ENCODE measurements at regions not wholly inside any gene's neighbourhood (a gene's known extent, or its start where the extent isn't known, plus 50 kb on each side); places are given as distances from the start of the nearest gene placed in this dataset.
A peak's percentile ranks its signal among the peaks of the same experiment; 100 is the strongest.

GRCh38 chr4:85058551-85058950 is 92.1 kb upstream of the WDFY3 start:
- H3K27me3 ChIP-seq (replicated peaks; ENCODE audit: control insufficient read depth, insufficient read depth, low read length), result peaks cover 8% of the 10 kb centered on the region

GRCh38 chr4:85061974-85062373 is 95.5 kb upstream of the WDFY3 start:
- no peaks in the 10 kb centered on the region for H3K4me1 ChIP-seq (ENCODE audit: control insufficient read depth, insufficient read depth, low read length)
- H3K9ac ChIP-seq (ENCODE audit: low read length), result no peak overlapping the region
- DNase-seq (ENCODE audit: low read depth), result no peak

More at GRCh38 chr4:85058551-85058950, 92.1 kb upstream of the WDFY3 start:
- Histone ChIP-seq H3K9me3 (ENCODE audit: control insufficient read depth, low read length) (no peaks in the 10 kb centered on the region), H3K4me1 (ENCODE audit: control insufficient read depth, insufficient read depth, low read length) (no peaks in the 10 kb centered on the region), H3K4me3 (ENCODE audit: low read length) (no peak overlapping the region), H3K9ac (ENCODE audit: low read length) (no peak overlapping the region), H3K36me3 (ENCODE audit: control insufficient read depth, insufficient read depth, low read length, severe bottlenecking) (no peaks in the 10 kb centered on the region)
- no peak for DNase-seq (ENCODE audit: low read depth)

DNA sequence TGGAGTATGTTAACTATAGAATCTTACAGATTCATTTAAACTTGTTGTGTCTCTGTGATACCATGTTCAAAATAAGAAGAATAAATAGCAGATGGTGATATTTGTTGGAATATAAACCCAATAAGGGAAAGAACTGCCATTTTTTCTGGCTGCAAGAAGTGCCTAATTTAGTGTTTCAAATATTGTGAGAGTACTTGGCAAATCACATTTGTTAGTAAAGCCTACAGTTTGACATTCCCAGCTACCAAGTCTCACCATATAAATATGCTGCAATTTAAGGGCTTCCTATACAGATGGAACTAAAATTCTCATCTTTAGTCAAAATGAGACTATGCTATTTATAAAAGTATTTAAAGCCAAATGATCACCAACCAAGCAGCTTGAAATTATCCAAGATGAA is 96.0 kb upstream of the WDFY3 start:
- H3K27me3 ChIP-seq (replicated peaks; ENCODE audit: control insufficient read depth, insufficient read depth, low read length), result no peaks in the 10 kb centered on the region
- H3K4me1 ChIP-seq (ENCODE audit: control insufficient read depth, insufficient read depth, low read length), result no peaks in the 10 kb centered on the region
- no peaks in the 10 kb centered on the region for H3K9me3 ChIP-seq (ENCODE audit: control insufficient read depth, low read length)
- H3K4me3 ChIP-seq (ENCODE audit: low read length), result no peak overlapping the region
- H3K9ac ChIP-seq (ENCODE audit: low read length), result no peak overlapping the region
- DNase-seq (ENCODE audit: low read depth), result no peak
- H3K36me3 ChIP-seq (ENCODE audit: control insufficient read depth, insufficient read depth, low read length, severe bottlenecking), result no peaks in the 10 kb centered on the region

More at GRCh38 chr4:85061974-85062373, 95.5 kb upstream of the WDFY3 start:
- no peaks in the 10 kb centered on the region for H3K36me3 ChIP-seq (ENCODE audit: control insufficient read depth, insufficient read depth, low read length, severe bottlenecking)
- H3K27me3 ChIP-seq (replicated peaks; ENCODE audit: control insufficient read depth, insufficient read depth, low read length), result no peaks in the 10 kb centered on the region
- no peaks in the 10 kb centered on the region for H3K9me3 ChIP-seq (ENCODE audit: control insufficient read depth, low read length)
- no peak overlapping the region for H3K4me3 ChIP-seq (ENCODE audit: low read length)

DNA sequence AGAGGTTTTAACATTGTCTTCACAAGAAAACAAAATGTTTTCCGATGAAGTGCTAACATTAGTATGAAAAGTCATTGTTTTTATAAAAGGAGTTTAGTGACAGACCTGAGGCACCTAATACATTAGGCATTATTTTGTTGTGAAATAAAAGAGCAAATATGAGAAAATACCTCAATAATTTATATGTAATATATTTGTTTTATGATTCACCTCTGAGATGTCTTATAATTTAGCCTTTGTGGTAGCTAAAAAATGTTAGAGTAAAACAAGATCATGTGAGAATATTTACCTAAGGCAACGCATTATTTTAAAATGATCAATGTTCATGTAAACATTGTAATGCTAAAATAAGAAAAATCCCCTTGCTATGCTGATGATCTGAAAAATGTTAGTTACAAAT is 100.9 kb upstream of the WDFY3 start:
- H3K36me3 ChIP-seq (ENCODE audit: control insufficient read depth, insufficient read depth, low read length, severe bottlenecking), result no peaks in the 10 kb centered on the region
- no peak overlapping the region for H3K9ac ChIP-seq (ENCODE audit: low read length)
- no peaks in the 10 kb centered on the region for H3K27me3 ChIP-seq (replicated peaks; ENCODE audit: control insufficient read depth, insufficient read depth, low read length)
- H3K4me1 ChIP-seq (ENCODE audit: control insufficient read depth, insufficient read depth, low read length), result no peaks in the 10 kb centered on the region
- H3K4me3 ChIP-seq (ENCODE audit: low read length), result no peak overlapping the region
- no peak for DNase-seq (ENCODE audit: low read depth)
- H3K9me3 ChIP-seq (ENCODE audit: control insufficient read depth, low read length), result no peaks in the 10 kb centered on the region

- peak; percentile 1 for DNase-seq (ENCODE audit: low read depth)
- Histone ChIP-seq H3K36me3 (ENCODE audit: control insufficient read depth, insufficient read depth, low read length, severe bottlenecking) (no peaks in the 10 kb centered on the region), H3K9me3 (ENCODE audit: control insufficient read depth, low read length) (no peaks in the 10 kb centered on the region), H3K4me1 (ENCODE audit: control insufficient read depth, insufficient read depth, low read length) (peaks cover 5% of the 10 kb centered on the region), H3K27me3 (replicated peaks; ENCODE audit: control insufficient read depth, insufficient read depth, low read length) (no peaks in the 10 kb centered on the region), H3K4me3 (ENCODE audit: low read length) (no peak overlapping the region), H3K9ac (ENCODE audit: low read length) (no peak overlapping the region)
Observed at GRCh38 chr4:85078016-85078415, 111.5 kb upstream of the WDFY3 start.

DNA sequence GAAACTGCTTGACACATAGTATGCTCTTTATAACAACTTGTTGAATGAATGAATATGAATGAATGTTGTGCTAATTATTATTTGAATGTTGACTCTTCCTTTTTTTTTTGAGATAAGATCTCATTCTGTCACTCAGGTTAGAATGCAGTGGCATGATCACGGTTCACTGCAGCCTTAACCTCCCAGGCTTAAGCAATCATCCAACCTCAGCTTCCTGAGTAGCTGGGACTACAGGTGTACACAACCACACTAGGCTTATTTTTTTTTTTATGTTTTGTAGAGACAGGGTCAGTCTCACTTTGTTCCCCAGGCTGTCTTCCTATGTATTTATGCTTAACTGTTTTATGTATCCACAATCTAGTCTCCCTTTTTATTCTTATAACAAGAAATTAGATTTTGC is 114.7 kb upstream of the WDFY3 start:
- Histone ChIP-seq H3K36me3 (ENCODE audit: control insufficient read depth, insufficient read depth, low read length, severe bottlenecking) (no peaks in the 10 kb centered on the region), H3K27me3 (replicated peaks; ENCODE audit: control insufficient read depth, insufficient read depth, low read length) (no peaks in the 10 kb centered on the region), H3K9me3 (ENCODE audit: control insufficient read depth, low read length) (no peaks in the 10 kb centered on the region), H3K9ac (ENCODE audit: low read length) (no peak overlapping the region), H3K4me1 (ENCODE audit: control insufficient read depth, insufficient read depth, low read length) (no peaks in the 10 kb centered on the region), H3K4me3 (ENCODE audit: low read length) (no peak overlapping the region)
- DNase-seq (ENCODE audit: low read depth), result no peak

- Histone ChIP-seq H3K9me3 (ENCODE audit: control insufficient read depth, low read length) (no peaks in the 10 kb centered on the region), H3K27me3 (replicated peaks; ENCODE audit: control insufficient read depth, insufficient read depth, low read length) (no peaks in the 10 kb centered on the region), H3K9ac (ENCODE audit: low read length) (peak overlapping the region; percentile 57), H3K4me1 (ENCODE audit: control insufficient read depth, insufficient read depth, low read length) (no peaks in the 10 kb centered on the region), H3K4me3 (ENCODE audit: low read length) (no peak overlapping the region), H3K36me3 (ENCODE audit: control insufficient read depth, insufficient read depth, low read length, severe bottlenecking) (no peaks in the 10 kb centered on the region)
- peak; percentile 90 for DNase-seq (ENCODE audit: low read depth)
Observed at GRCh38 chr4:85084371-85085094, 118.0 kb upstream of the WDFY3 start.

GRCh38 chr4:85086721-85087120 is 120.2 kb upstream of the WDFY3 start:
- H3K36me3 ChIP-seq (ENCODE audit: control insufficient read depth, insufficient read depth, low read length, severe bottlenecking), result no peaks in the 10 kb centered on the region
- H3K4me1 ChIP-seq (ENCODE audit: control insufficient read depth, insufficient read depth, low read length), result no peaks in the 10 kb centered on the region
- H3K9ac ChIP-seq (ENCODE audit: low read length), result no peak overlapping the region
- no peaks in the 10 kb centered on the region for H3K27me3 ChIP-seq (replicated peaks; ENCODE audit: control insufficient read depth, insufficient read depth, low read length)
- no peak overlapping the region for H3K4me3 ChIP-seq (ENCODE audit: low read length)
- DNase-seq (ENCODE audit: low read depth), result no peak
- no peaks in the 10 kb centered on the region for H3K9me3 ChIP-seq (ENCODE audit: control insufficient read depth, low read length)

DNA sequence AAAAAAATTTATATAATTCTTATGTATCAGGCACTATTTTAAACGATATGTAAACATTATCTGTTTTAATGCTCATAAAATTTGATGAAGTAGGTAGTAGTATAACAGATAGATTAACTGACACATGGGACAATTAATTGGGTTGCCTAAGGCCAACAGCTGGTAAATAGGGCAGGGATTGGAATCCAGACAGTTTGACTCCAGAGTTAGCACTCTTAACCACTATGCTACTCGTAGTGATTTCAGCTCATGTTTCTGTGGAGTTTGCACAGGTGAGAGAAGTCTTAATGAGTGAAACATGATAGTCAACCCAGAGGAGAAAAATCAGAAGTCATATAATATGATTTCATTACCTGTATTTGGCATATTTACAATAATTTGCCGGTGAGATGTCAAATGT is 126.0 kb upstream of the WDFY3 start:
- no peaks in the 10 kb centered on the region for H3K36me3 ChIP-seq (ENCODE audit: control insufficient read depth, insufficient read depth, low read length, severe bottlenecking)
- no peaks in the 10 kb centered on the region for H3K4me1 ChIP-seq (ENCODE audit: control insufficient read depth, insufficient read depth, low read length)
- H3K4me3 ChIP-seq (ENCODE audit: low read length), result no peak overlapping the region
- no peak overlapping the region for H3K9ac ChIP-seq (ENCODE audit: low read length)
- DNase-seq (ENCODE audit: low read depth), result no peak
- H3K9me3 ChIP-seq (ENCODE audit: control insufficient read depth, low read length), result peaks cover 4% of the 10 kb centered on the region
- no peaks in the 10 kb centered on the region for H3K27me3 ChIP-seq (replicated peaks; ENCODE audit: control insufficient read depth, insufficient read depth, low read length)

DNA sequence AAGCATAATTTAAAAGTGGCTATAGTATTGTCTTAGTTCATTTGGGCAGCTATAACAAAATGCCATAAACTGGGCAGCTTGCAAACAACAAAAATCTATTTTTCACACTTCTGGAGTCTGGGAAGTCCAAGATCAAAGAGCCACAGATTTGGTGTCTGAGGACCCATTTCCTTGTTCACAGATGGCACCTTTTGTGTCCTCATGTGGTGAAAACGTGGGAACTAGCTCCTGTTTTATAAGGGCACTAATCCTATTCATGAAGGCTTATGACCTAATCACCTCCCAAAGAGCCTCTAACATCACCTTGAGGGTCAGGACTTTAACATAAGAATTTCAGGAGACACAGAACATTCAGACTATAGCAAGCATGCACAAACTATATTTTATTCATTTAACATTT is 126.5 kb upstream of the WDFY3 start:
- no peak for DNase-seq (ENCODE audit: low read depth)
- no peaks in the 10 kb centered on the region for H3K36me3 ChIP-seq (ENCODE audit: control insufficient read depth, insufficient read depth, low read length, severe bottlenecking)
- H3K4me1 ChIP-seq (ENCODE audit: control insufficient read depth, insufficient read depth, low read length), result no peaks in the 10 kb centered on the region

DNA sequence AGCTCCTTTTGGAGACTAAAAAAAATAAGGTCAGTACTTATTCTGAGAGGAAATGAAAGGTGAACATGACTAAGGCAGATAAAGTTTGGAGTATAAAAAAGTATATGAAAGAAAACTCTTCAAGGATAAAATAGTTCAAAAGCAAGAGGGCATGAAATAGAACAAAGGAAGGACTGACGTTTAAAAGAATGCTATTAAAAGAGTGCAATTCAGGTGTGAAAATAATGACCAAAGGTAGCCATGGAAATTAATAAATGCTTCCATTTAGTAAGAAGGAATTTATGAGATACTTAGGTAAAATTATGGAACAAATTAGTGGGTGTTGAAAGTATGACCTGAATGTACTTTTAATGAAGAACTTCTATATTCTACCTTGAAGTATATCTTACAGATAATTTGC is 128.2 kb upstream of the WDFY3 start:
- Histone ChIP-seq H3K4me1 (ENCODE audit: control insufficient read depth, insufficient read depth, low read length) (no peaks in the 10 kb centered on the region), H3K4me3 (ENCODE audit: low read length) (no peak overlapping the region), H3K9ac (ENCODE audit: low read length) (no peak overlapping the region), H3K9me3 (ENCODE audit: control insufficient read depth, low read length) (peaks cover 8% of the 10 kb centered on the region), H3K36me3 (ENCODE audit: control insufficient read depth, insufficient read depth, low read length, severe bottlenecking) (no peaks in the 10 kb centered on the region), H3K27me3 (replicated peaks; ENCODE audit: control insufficient read depth, insufficient read depth, low read length) (no peaks in the 10 kb centered on the region)
- no peak for DNase-seq (ENCODE audit: low read depth)

More for the DNA sequence above, 126.5 kb upstream of the WDFY3 start:
- no peak overlapping the region for H3K4me3 ChIP-seq (ENCODE audit: low read length)
- H3K9ac ChIP-seq (ENCODE audit: low read length), result no peak overlapping the region
- peaks cover 8% of the 10 kb centered on the region for H3K9me3 ChIP-seq (ENCODE audit: control insufficient read depth, low read length)
- H3K27me3 ChIP-seq (replicated peaks; ENCODE audit: control insufficient read depth, insufficient read depth, low read length), result no peaks in the 10 kb centered on the region

DNA sequence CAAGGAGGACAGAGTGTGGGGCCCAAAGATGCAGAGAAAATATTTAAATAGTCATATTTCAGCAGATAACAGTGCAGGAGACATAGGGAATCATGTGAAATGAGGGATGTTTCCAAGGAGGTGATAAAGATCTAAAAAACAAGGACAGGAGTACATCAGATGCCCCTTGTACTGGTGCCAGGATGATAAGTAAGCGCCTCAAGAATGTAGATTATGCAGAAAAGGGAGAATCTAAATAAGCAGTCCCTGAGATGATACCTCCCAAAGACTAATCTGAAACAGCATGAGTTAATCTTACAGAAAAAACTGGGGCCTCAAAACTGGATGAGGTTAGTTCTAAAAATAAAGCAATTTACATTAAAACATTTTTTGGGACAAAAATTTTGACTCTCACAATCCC is 136.1 kb upstream of the WDFY3 start:
- DNase-seq (ENCODE audit: low read depth), result no peak
- H3K9ac ChIP-seq (ENCODE audit: low read length), result no peak overlapping the region

More for the DNA sequence above, 136.1 kb upstream of the WDFY3 start:
- no peaks in the 10 kb centered on the region for H3K4me1 ChIP-seq (ENCODE audit: control insufficient read depth, insufficient read depth, low read length)
- no peak overlapping the region for H3K4me3 ChIP-seq (ENCODE audit: low read length)
- H3K36me3 ChIP-seq (ENCODE audit: control insufficient read depth, insufficient read depth, low read length, severe bottlenecking), result no peaks in the 10 kb centered on the region
- H3K27me3 ChIP-seq (replicated peaks; ENCODE audit: control insufficient read depth, insufficient read depth, low read length), result no peaks in the 10 kb centered on the region
- peaks cover 3% of the 10 kb centered on the region for H3K9me3 ChIP-seq (ENCODE audit: control insufficient read depth, low read length)
